GM12891 (cell line): ENCODE measurements at regions not wholly inside any gene's neighbourhood (a gene's known extent, or its start where the extent isn't known, plus 50 kb on each side); places are given as distances from the start of the nearest gene placed in this dataset.

Experiments used
- POLR2A ChIP-seq: IDR thresholded peaks from 2 replicates; pipeline ENCODE4 v1.6.1; 2011; ENCODE audit warnings: low read depth, low read length, control low read depth
- POLR2AphosphoS5 ChIP-seq: IDR thresholded peaks from 2 replicates; pipeline ENCODE4 v1.6.1; 2011; ENCODE audit warnings: low read depth, low read length, control low read depth
- POU2F2 ChIP-seq: IDR thresholded peaks from 2 replicates; pipeline ENCODE4 v1.6.1; 2011; ENCODE audit warnings: low read depth, mild to moderate bottlenecking, control low read depth, low read length, moderate library complexity
- TAF1 ChIP-seq: IDR thresholded peaks from 2 replicates; pipeline ENCODE4 v1.6.1; 2011; ENCODE audit warnings: low read depth, low read length, control low read depth

DNA sequence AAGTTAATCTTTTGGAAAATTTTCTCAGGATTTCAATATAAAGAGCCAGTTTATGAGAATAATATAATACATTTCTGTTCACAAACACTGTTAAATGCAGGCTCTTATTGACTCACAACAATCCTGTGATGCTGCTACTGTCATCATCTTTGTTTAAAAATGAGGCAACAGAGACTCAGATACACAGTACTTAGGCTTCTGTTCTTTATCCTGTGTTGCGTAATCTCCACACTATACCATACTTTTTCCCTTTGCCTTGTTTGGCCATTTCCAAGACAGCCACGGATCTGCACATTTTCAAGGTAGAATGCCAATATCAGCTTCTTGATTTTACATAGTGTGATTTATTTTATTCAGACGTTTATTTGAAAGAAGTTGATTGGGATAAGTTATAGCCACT lies 699.0 kb upstream of the CITED2 start:
- TF ChIP-seq POLR2AphosphoS5 = no peak
- no peak for TF ChIP-seq POLR2A
- no peak for TF ChIP-seq TAF1
- TF ChIP-seq POU2F2 = no peak
